Mammary epithelial cell (primary cell): ENCODE measurements at regions not wholly inside any gene's neighbourhood (a gene's known extent, or its start where the extent isn't known, plus 50 kb on each side); places are given as distances from the start of the nearest gene placed in this dataset.

ENCODE experiments used
- CTCF ChIP-seq, 2 donors: IDR thresholded peaks in 1 of 2; conservative IDR thresholded peaks in 1 of 2; 2 replicates each; pipeline ENCODE4 v1.5.1; 2011 to 2012; ENCODE audit warnings: inconsistent platforms in 2 of 2, low read length in 2 of 2, mild to moderate bottlenecking in 2 of 2, control low read depth in 1 of 2, low read depth in 1 of 2; ENCODE audit not compliant: insufficient read depth in 1 of 2; ENCODE audit errors: extremely low read depth in 1 of 2
- EZH2 ChIP-seq: IDR thresholded peaks from 2 replicates; pipeline ENCODE4 v1.6.1; 2012; ENCODE audit warnings: low read length, inconsistent platforms, borderline replicate concordance

- TF ChIP-seq CTCF (conservative IDR thresholded peaks at IDR 0.05 in 1 of 2, IDR thresholded peaks at IDR 0.05 in 1 of 2; ENCODE audit: extremely low read depth in 1 of 2, insufficient read depth in 1 of 2, low read depth in 1 of 2, low read length in 2 of 2) (no peak), EZH2 (no peak)
Observed at GRCh38 chr22:48744283-48744641, 1083.4 kb downstream of the BRD1 start.
